ENCODE measurements at regions not wholly inside any gene's neighbourhood (a gene's known extent, or its start where the extent isn't known, plus 50 kb on each side); places are given as distances from the start of the nearest gene placed in this dataset.

DNA sequence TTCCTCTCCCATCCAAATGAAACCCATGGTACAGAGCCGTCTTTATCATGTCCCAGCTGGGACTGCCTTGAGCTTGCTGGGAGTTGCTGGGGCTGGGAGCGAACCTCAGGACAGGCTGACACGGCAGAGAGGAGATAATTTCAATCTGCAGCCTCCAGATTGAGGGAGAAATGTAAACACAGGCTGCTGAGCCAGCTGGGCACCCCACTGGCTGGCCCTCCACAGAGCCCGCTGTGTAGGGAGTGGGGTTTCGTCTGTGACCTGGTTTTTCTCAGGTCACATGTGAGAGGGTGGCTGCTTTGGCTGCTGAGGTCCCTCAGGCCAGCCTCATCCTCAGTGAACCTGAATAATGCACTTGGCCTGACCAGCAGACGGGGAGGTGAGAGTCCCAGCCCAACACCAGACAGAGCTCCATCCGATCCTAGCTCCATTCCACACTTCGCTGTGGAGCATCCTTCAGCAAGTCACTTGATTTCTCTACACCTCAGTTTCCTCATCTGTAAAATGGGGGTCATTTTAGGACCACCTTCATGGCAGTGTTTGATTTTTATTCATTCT is 121.6 kb upstream of the MRPS22 start:
- TF ChIP-seq, protein P1, sequence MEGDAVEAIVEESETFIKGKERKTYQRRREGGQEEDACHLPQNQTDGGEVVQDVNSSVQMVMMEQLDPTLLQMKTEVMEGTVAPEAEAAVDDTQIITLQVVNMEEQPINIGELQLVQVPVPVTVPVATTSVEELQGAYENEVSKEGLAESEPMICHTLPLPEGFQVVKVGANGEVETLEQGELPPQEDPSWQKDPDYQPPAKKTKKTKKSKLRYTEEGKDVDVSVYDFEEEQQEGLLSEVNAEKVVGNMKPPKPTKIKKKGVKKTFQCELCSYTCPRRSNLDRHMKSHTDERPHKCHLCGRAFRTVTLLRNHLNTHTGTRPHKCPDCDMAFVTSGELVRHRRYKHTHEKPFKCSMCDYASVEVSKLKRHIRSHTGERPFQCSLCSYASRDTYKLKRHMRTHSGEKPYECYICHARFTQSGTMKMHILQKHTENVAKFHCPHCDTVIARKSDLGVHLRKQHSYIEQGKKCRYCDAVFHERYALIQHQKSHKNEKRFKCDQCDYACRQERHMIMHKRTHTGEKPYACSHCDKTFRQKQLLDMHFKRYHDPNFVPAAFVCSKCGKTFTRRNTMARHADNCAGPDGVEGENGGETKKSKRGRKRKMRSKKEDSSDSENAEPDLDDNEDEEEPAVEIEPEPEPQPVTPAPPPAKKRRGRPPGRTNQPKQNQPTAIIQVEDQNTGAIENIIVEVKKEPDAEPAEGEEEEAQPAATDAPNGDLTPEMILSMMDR (conservative IDR thresholded peaks at IDR 0.05; ENCODE audit: low read depth, low read length): no peak
- TF ChIP-seq EZH2 (IDR thresholded peaks at IDR 0.05; ENCODE audit: low read length, unreplicated experiment): no peak
- TF ChIP-seq EZH2phosphoT487 (IDR thresholded peaks at IDR 0.05; ENCODE audit: borderline replicate concordance, low read length): no peak
